ENCODE measurements at regions not wholly inside any gene's neighbourhood (a gene's known extent, or its start where the extent isn't known, plus 50 kb on each side); places are given as distances from the start of the nearest gene placed in this dataset.

GRCh38 chr13:104657196-104657595 lies 1591.0 kb upstream of the SLC10A2 start:
- Histone ChIP-seq H3K27ac (ENCODE audit: low read depth in 1 of 2, low read length in 2 of 2) (no peak overlapping the region), H3K27me3 (ENCODE audit: control insufficient read depth in 1 of 2, insufficient read depth in 2 of 2, low read length in 1 of 2) (no peaks in the 10 kb centered on the region), H3K36me3 (ENCODE audit: control insufficient read depth in 1 of 2, insufficient read depth in 2 of 2, low read length in 1 of 2) (no peaks in the 10 kb centered on the region), H3K9me3 (ENCODE audit: control insufficient read depth, low read length) (no peaks in the 10 kb centered on the region), H3K4me1 (ENCODE audit: control insufficient read depth in 1 of 2, insufficient read depth in 2 of 2, low read length in 2 of 2) (no peaks in the 10 kb centered on the region), H3K4me3 (ENCODE audit: low read length in 2 of 2) (no peak overlapping the region)
- intact Hi-C loops (cut with DNase I), result no loop called here
- 96 to 98% methylated on average over 1 of the region's 1 CpG for WGBS, 2 donors
- DNase-seq (no peak), ATAC-seq (ENCODE audit: low FRiP score) (no peak)

- H3K9me3 ChIP-seq (ENCODE audit: control insufficient read depth, low read length), result no peaks in the 10 kb centered on the region
- ATAC-seq (ENCODE audit: low FRiP score), result no peak
- no peaks in the 10 kb centered on the region for H3K27me3 ChIP-seq (ENCODE audit: control insufficient read depth in 1 of 2, insufficient read depth in 2 of 2, low read length in 1 of 2)
- 94 to 96% methylated on average over 12 of the region's 12 CpGs for WGBS, 2 donors
- intact Hi-C loops (cut with DNase I), result no loop called here
- H3K4me1 ChIP-seq (ENCODE audit: control insufficient read depth in 1 of 2, insufficient read depth in 2 of 2, low read length in 2 of 2), result no peaks in the 10 kb centered on the region
- no peak for DNase-seq
- no peak overlapping the region for H3K4me3 ChIP-seq (ENCODE audit: low read length in 2 of 2)
- no peak overlapping the region for H3K27ac ChIP-seq (ENCODE audit: low read depth in 1 of 2, low read length in 2 of 2)
- no peaks in the 10 kb centered on the region for H3K36me3 ChIP-seq (ENCODE audit: control insufficient read depth in 1 of 2, insufficient read depth in 2 of 2, low read length in 1 of 2)
Observed at GRCh38 chr13:104650431-104650830, 1584.2 kb upstream of the SLC10A2 start.

GRCh38 chr13:104648291-104648690 lies 1582.1 kb upstream of the SLC10A2 start:
- no peaks in the 10 kb centered on the region for H3K4me1 ChIP-seq (ENCODE audit: control insufficient read depth in 1 of 2, insufficient read depth in 2 of 2, low read length in 2 of 2)
- H3K9me3 ChIP-seq (ENCODE audit: control insufficient read depth, low read length), result no peaks in the 10 kb centered on the region
- H3K27ac ChIP-seq (ENCODE audit: low read depth in 1 of 2, low read length in 2 of 2), result no peak overlapping the region
- intact Hi-C loops (cut with DNase I), result no loop called here
- H3K27me3 ChIP-seq (ENCODE audit: control insufficient read depth in 1 of 2, insufficient read depth in 2 of 2, low read length in 1 of 2), result no peaks in the 10 kb centered on the region
- no peak for DNase-seq
- H3K36me3 ChIP-seq (ENCODE audit: control insufficient read depth in 1 of 2, insufficient read depth in 2 of 2, low read length in 1 of 2), result no peaks in the 10 kb centered on the region
- 88 to 93% methylated on average over 11 of the region's 11 CpGs for WGBS, 2 donors
- no peak overlapping the region for H3K4me3 ChIP-seq (ENCODE audit: low read length in 2 of 2)
- ATAC-seq (ENCODE audit: low FRiP score), result no peak

GRCh38 chr13:104645786-104646185 lies 1579.6 kb upstream of the SLC10A2 start:
- intact Hi-C loops (cut with DNase I), result no loop called here
- Histone ChIP-seq H3K27ac (ENCODE audit: low read depth in 1 of 2, low read length in 2 of 2) (no peak overlapping the region), H3K4me1 (ENCODE audit: control insufficient read depth in 1 of 2, insufficient read depth in 2 of 2, low read length in 2 of 2) (no peaks in the 10 kb centered on the region), H3K27me3 (ENCODE audit: control insufficient read depth in 1 of 2, insufficient read depth in 2 of 2, low read length in 1 of 2) (no peaks in the 10 kb centered on the region), H3K9me3 (ENCODE audit: control insufficient read depth, low read length) (no peaks in the 10 kb centered on the region), H3K4me3 (ENCODE audit: low read length in 2 of 2) (no peak overlapping the region), H3K36me3 (ENCODE audit: control insufficient read depth in 1 of 2, insufficient read depth in 2 of 2, low read length in 1 of 2) (no peaks in the 10 kb centered on the region)
- no peak for DNase-seq
- no peak for ATAC-seq (ENCODE audit: low FRiP score)
- WGBS, 2 donors, result 94 to 96% methylated on average over 4 of the region's 4 CpGs

GRCh38 chr13:104641309-104641708 lies 1575.1 kb upstream of the SLC10A2 start:
- H3K9me3 ChIP-seq (ENCODE audit: control insufficient read depth, low read length), result no peaks in the 10 kb centered on the region
- DNase-seq (no peak), ATAC-seq (ENCODE audit: low FRiP score) (no peak)
- intact Hi-C loops (cut with DNase I), result no loop called here
- no peaks in the 10 kb centered on the region for H3K36me3 ChIP-seq (ENCODE audit: control insufficient read depth in 1 of 2, insufficient read depth in 2 of 2, low read length in 1 of 2)
- WGBS, 2 donors, result 69 to 70% methylated on average over 5 of the region's 5 CpGs
- H3K27ac ChIP-seq (ENCODE audit: low read depth in 1 of 2, low read length in 2 of 2), result no peak overlapping the region
- no peaks in the 10 kb centered on the region for H3K4me1 ChIP-seq (ENCODE audit: control insufficient read depth in 1 of 2, insufficient read depth in 2 of 2, low read length in 2 of 2)
- no peaks in the 10 kb centered on the region for H3K27me3 ChIP-seq (ENCODE audit: control insufficient read depth in 1 of 2, insufficient read depth in 2 of 2, low read length in 1 of 2)
- H3K4me3 ChIP-seq (ENCODE audit: low read length in 2 of 2), result no peak overlapping the region

GRCh38 chr13:104635879-104636278 lies 1569.7 kb upstream of the SLC10A2 start:
- intact Hi-C loops (cut with DNase I), result no loop called here
- H3K36me3 ChIP-seq (ENCODE audit: control insufficient read depth in 1 of 2, insufficient read depth in 2 of 2, low read length in 1 of 2), result no peaks in the 10 kb centered on the region
- H3K9me3 ChIP-seq (ENCODE audit: control insufficient read depth, low read length), result no peaks in the 10 kb centered on the region
- 81 to 83% methylated on average over 5 of the region's 5 CpGs for WGBS, 2 donors
- no peak for ATAC-seq (ENCODE audit: low FRiP score)
- no peak for DNase-seq
- no peaks in the 10 kb centered on the region for H3K27me3 ChIP-seq (ENCODE audit: control insufficient read depth in 1 of 2, insufficient read depth in 2 of 2, low read length in 1 of 2)
- H3K27ac ChIP-seq (ENCODE audit: low read depth in 1 of 2, low read length in 2 of 2), result no peak overlapping the region
- no peaks in the 10 kb centered on the region for H3K4me1 ChIP-seq (ENCODE audit: control insufficient read depth in 1 of 2, insufficient read depth in 2 of 2, low read length in 2 of 2)
- no peak overlapping the region for H3K4me3 ChIP-seq (ENCODE audit: low read length in 2 of 2)

- 93 to 96% methylated on average over 2 of the region's 2 CpGs for WGBS, 2 donors
- Histone ChIP-seq H3K4me1 (ENCODE audit: control insufficient read depth in 1 of 2, insufficient read depth in 2 of 2, low read length in 2 of 2) (no peaks in the 10 kb centered on the region), H3K9me3 (ENCODE audit: control insufficient read depth, low read length) (no peaks in the 10 kb centered on the region), H3K27ac (ENCODE audit: low read depth in 1 of 2, low read length in 2 of 2) (no peak overlapping the region), H3K27me3 (ENCODE audit: control insufficient read depth in 1 of 2, insufficient read depth in 2 of 2, low read length in 1 of 2) (no peaks in the 10 kb centered on the region), H3K4me3 (ENCODE audit: low read length in 2 of 2) (no peak overlapping the region), H3K36me3 (ENCODE audit: control insufficient read depth in 1 of 2, insufficient read depth in 2 of 2, low read length in 1 of 2) (no peaks in the 10 kb centered on the region)
- intact Hi-C loops (cut with DNase I), result no loop called here
- ATAC-seq (ENCODE audit: low FRiP score) (no peak), DNase-seq (no peak)
Observed at GRCh38 chr13:104634016-104634415, 1567.8 kb upstream of the SLC10A2 start.

GRCh38 chr13:104632736-104633135 lies 1566.5 kb upstream of the SLC10A2 start:
- ATAC-seq (ENCODE audit: low FRiP score) (no peak), DNase-seq (no peak)
- Histone ChIP-seq H3K9me3 (ENCODE audit: control insufficient read depth, low read length) (no peaks in the 10 kb centered on the region), H3K27ac (ENCODE audit: low read depth in 1 of 2, low read length in 2 of 2) (no peak overlapping the region), H3K4me3 (ENCODE audit: low read length in 2 of 2) (no peak overlapping the region), H3K36me3 (ENCODE audit: control insufficient read depth in 1 of 2, insufficient read depth in 2 of 2, low read length in 1 of 2) (no peaks in the 10 kb centered on the region), H3K27me3 (ENCODE audit: control insufficient read depth in 1 of 2, insufficient read depth in 2 of 2, low read length in 1 of 2) (no peaks in the 10 kb centered on the region), H3K4me1 (ENCODE audit: control insufficient read depth in 1 of 2, insufficient read depth in 2 of 2, low read length in 2 of 2) (no peaks in the 10 kb centered on the region)
- 60 to 83% methylated on average over 1 of the region's 1 CpG for WGBS, 2 donors
- intact Hi-C loops (cut with DNase I), result no loop called here

- WGBS, 2 donors, result 78 to 83% methylated on average over 7 of the region's 7 CpGs
- no peak for DNase-seq
- H3K4me3 ChIP-seq (ENCODE audit: low read length in 2 of 2), result no peak overlapping the region
- no peaks in the 10 kb centered on the region for H3K27me3 ChIP-seq (ENCODE audit: control insufficient read depth in 1 of 2, insufficient read depth in 2 of 2, low read length in 1 of 2)
- H3K9me3 ChIP-seq (ENCODE audit: control insufficient read depth, low read length), result no peaks in the 10 kb centered on the region
- intact Hi-C loops (cut with DNase I), result no loop called here
- no peak overlapping the region for H3K27ac ChIP-seq (ENCODE audit: low read depth in 1 of 2, low read length in 2 of 2)
- no peak for ATAC-seq (ENCODE audit: low FRiP score)
- H3K4me1 ChIP-seq (ENCODE audit: control insufficient read depth in 1 of 2, insufficient read depth in 2 of 2, low read length in 2 of 2), result no peaks in the 10 kb centered on the region
- H3K36me3 ChIP-seq (ENCODE audit: control insufficient read depth in 1 of 2, insufficient read depth in 2 of 2, low read length in 1 of 2), result no peaks in the 10 kb centered on the region
Observed at GRCh38 chr13:104625201-104625600, 1559.0 kb upstream of the SLC10A2 start.

Measured in aorta (tissue), 5 donors.